Thoracic aorta (tissue), 2 donors: ENCODE measurements at regions not wholly inside any gene's neighbourhood (a gene's known extent, or its start where the extent isn't known, plus 50 kb on each side); places are given as distances from the start of the nearest gene placed in this dataset.
"Not testable (repeated sequence)": the region's sequence is repeated elsewhere in the genome, so short reads cannot be mapped to it uniquely, and the experiment has no call there.

Experiments used
- ATAC-seq: fragments of 150-250 bp; one replicate; pipeline ENCODE4 v1.8.0; 2017; ENCODE audit warnings: low read depth; ENCODE audit not compliant: insufficient number of reproducible peaks, low FRiP score
- DNase-seq: peaks from one replicate; pipeline ENCODE4 v3.0.0-alpha.2; 2020; ENCODE audit warnings: low spot score
- H3K27ac ChIP-seq, 2 donors: fragments of 200-600 bp; sonication (generic); 1 replicate in 1 of 2; 2 replicates in 1 of 2; pipeline ENCODE4 v1.5.1; 2016; ENCODE audit warnings: mild to moderate bottlenecking in 2 of 2, moderate library complexity in 2 of 2
- H3K27me3 ChIP-seq: fragments of 200-600 bp; sonication (generic); replicated peaks from 2 replicates; pipeline ENCODE4 v1.6.0; 2016; ENCODE audit warnings: mild to moderate bottlenecking; ENCODE audit not compliant: insufficient read depth
- H3K36me3 ChIP-seq: fragments of 200-600 bp; sonication (generic); one replicate; pipeline ENCODE4 v1.5.1; 2016
- H3K4me1 ChIP-seq, 2 donors: fragments of 200-600 bp; sonication (generic); 1 replicate in 1 of 2; 2 replicates in 1 of 2; pipeline versions ENCODE4 v1.5.1 to v1.6.0; 2016; ENCODE audit warnings: low read depth in 2 of 2, mild to moderate bottlenecking in 1 of 2; ENCODE audit not compliant: control insufficient read depth in 1 of 2
- H3K4me3 ChIP-seq: fragments of 200-600 bp; sonication (generic); 2 replicates; pipeline ENCODE4 v1.5.1; 2016; ENCODE audit warnings: mild to moderate bottlenecking
- H3K9me3 ChIP-seq: fragments of 200-600 bp; sonication (generic); 2 replicates; pipeline ENCODE4 v1.5.1; 2016
- TF ChIP-seq, protein P1 (sequence below): fragments of 200-600 bp; sonication (generic); IDR thresholded peaks from one replicate; pipeline ENCODE4 v1.5.1; 2019; ENCODE audit warnings: antibody characterized with exemption

DNA sequence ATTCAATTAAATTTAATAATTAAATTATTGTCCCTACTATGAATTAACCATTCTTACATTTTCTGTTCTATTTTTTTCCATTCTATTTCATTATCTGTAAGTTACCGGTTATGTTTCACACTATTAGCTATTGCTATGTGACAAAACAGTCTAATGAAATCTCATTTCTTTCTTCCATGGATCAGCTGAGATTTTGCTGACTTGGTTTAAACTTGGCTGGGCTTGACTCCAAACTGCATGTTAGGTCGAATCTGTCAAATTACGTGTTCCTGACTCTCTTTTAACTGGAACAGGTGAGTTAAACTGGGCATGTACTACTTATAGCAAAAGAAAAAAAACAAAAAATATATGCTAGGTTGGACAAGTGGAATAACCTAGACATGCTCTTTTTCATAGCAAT lies 1464.4 kb downstream of the OLFM4 start:
- ATAC-seq (no peak), DNase-seq (no peak)
- no peaks in the 10 kb centered on the region for H3K27me3 ChIP-seq
- no peak overlapping the region for H3K27ac ChIP-seq
- TF ChIP-seq, protein P1, sequence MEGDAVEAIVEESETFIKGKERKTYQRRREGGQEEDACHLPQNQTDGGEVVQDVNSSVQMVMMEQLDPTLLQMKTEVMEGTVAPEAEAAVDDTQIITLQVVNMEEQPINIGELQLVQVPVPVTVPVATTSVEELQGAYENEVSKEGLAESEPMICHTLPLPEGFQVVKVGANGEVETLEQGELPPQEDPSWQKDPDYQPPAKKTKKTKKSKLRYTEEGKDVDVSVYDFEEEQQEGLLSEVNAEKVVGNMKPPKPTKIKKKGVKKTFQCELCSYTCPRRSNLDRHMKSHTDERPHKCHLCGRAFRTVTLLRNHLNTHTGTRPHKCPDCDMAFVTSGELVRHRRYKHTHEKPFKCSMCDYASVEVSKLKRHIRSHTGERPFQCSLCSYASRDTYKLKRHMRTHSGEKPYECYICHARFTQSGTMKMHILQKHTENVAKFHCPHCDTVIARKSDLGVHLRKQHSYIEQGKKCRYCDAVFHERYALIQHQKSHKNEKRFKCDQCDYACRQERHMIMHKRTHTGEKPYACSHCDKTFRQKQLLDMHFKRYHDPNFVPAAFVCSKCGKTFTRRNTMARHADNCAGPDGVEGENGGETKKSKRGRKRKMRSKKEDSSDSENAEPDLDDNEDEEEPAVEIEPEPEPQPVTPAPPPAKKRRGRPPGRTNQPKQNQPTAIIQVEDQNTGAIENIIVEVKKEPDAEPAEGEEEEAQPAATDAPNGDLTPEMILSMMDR, result no peak
- no peak overlapping the region for H3K4me3 ChIP-seq
- no peaks in the 10 kb centered on the region for H3K36me3 ChIP-seq
- H3K4me1 ChIP-seq, result no peaks in the 10 kb centered on the region
- no peaks in the 10 kb centered on the region for H3K9me3 ChIP-seq

DNA sequence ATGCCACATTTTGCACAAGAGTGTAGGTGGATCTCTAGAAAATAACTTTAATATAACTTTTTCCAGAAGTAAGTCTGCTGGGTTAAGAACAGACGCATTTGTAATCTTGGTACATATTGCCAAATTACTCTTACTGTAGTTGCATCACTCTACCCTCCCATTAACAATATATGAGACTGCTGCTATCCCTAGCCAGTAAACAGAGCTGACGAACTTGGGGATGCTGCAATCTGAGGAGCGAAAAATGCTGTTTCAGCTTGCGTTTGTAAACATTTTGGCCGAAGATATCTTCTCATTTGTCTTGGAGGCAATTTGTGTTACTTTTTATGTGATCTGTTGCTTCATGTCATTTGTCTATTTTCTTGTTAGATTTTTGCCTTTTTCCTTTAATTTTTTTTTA lies 1482.8 kb downstream of the OLFM4 start:
- H3K36me3 ChIP-seq, result no peaks in the 10 kb centered on the region
- H3K27ac ChIP-seq, result no peak overlapping the region
- TF ChIP-seq, protein P1, result no peak
- H3K4me1 ChIP-seq, result no peaks in the 10 kb centered on the region
- DNase-seq (no peak), ATAC-seq (no peak)
- no peaks in the 10 kb centered on the region for H3K27me3 ChIP-seq
- H3K9me3 ChIP-seq, result no peaks in the 10 kb centered on the region
- no peak overlapping the region for H3K4me3 ChIP-seq

DNA sequence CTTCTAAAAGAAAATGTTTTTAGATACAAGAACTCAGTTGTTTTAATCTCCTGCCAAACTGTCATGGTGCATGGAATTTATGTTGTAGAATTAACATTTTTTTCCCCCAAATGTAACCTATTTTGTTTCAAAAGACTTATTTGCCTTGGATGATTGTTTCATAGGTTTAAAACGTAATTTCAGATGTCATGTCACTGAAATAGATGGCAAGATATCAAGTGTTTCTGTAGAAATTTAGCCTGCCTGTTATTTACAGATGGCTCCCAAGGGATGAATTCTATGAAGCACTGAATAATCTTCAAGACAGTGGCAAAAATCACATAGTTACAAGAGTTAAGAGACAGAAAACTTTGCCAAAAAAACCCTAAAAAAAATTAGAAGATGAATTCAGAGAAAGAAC lies 1484.6 kb downstream of the OLFM4 start:
- TF ChIP-seq, protein P1, result no peak
- DNase-seq (no peak), ATAC-seq (no peak)
- H3K27me3 ChIP-seq, result no peaks in the 10 kb centered on the region
- H3K27ac ChIP-seq, result no peak overlapping the region
- H3K4me1 ChIP-seq, result no peaks in the 10 kb centered on the region
- H3K9me3 ChIP-seq, result no peaks in the 10 kb centered on the region
- no peak overlapping the region for H3K4me3 ChIP-seq
- H3K36me3 ChIP-seq, result no peaks in the 10 kb centered on the region

DNA sequence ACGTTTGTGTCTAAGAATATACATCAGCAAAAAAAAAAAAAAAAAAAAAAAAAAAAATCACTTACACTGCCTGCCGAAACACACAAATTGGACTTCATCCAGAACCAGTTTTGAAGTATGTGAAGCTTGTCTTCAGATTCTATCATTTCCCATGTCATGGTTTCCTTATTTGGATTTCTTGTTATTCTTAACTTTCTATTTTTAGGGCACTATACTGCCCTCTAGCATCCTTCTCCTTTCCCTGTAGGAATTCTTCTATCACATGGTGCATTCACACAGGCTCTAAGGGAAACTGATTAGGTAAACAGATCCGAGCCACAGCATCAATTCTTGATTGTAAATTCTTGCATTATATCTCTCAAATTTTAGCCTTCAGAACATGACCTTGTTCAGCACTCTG lies 1507.5 kb downstream of the OLFM4 start:
- ATAC-seq, result no peak
- TF ChIP-seq, protein P1, result no peak
- no peaks in the 10 kb centered on the region for H3K27me3 ChIP-seq
- no peaks in the 10 kb centered on the region for H3K9me3 ChIP-seq
- H3K4me3 ChIP-seq, result no peak overlapping the region
- DNase-seq, result no peak
- H3K36me3 ChIP-seq, result no peaks in the 10 kb centered on the region
- H3K27ac ChIP-seq, result no peak overlapping the region
- H3K4me1 ChIP-seq, result no peaks in the 10 kb centered on the region

DNA sequence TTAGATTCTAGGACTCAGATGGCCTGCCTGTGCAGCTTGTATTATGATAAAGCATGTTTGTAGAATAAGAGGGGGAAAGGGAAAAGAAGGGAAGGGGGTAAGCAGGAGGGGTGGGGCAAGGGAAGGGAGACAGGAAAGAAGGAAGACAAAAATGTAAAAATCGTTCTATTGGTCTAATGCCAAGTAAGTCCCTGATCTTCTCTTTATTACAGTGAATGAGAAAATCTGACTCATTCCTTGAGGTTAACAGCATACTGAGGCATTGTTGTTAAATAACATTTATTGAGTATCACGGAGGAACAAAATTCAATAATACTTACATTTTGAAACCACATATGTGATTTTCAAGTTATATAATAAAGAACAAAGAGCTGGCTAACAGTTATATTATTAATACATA lies 1534.7 kb downstream of the OLFM4 start:
- Histone ChIP-seq H3K36me3 (no peaks in the 10 kb centered on the region), H3K27me3 (no peaks in the 10 kb centered on the region), H3K4me3 (no peak overlapping the region), H3K9me3 (no peaks in the 10 kb centered on the region), H3K27ac (no peak overlapping the region), H3K4me1 (no peaks in the 10 kb centered on the region)
- no peak for DNase-seq
- no peak for ATAC-seq
- TF ChIP-seq, protein P1, result no peak

DNA sequence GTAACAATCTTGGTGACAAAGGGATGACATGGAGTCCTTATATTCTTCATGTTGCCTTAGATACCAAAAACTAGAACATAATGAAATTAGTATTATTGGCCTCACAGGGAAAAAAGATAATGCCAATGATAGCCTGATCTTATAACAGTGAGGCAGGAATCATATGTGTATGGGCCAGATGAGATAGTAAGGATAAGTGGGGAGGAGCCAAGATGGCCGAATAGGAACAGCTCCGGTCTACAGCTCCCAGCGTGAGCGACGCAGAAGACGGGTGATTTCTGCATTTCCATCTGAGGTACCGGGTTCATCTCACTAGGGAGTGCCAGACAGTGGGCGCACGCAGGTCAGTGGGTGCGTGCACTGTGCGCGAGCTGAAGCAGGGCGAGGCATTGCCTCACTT lies 1543.4 kb downstream of the OLFM4 start:
- ATAC-seq, H3K9me3 ChIP-seq, DNase-seq: not testable (repeated sequence)

More for the DNA sequence above, 1543.4 kb downstream of the OLFM4 start:
- H3K4me1 ChIP-seq, H3K4me3 ChIP-seq, H3K27ac ChIP-seq, H3K36me3 ChIP-seq, H3K27me3 ChIP-seq: not testable (repeated sequence)
